A549 (cell line): ENCODE measurements at regions not wholly inside any gene's neighbourhood (a gene's known extent, or its start where the extent isn't known, plus 50 kb on each side); places are given as distances from the start of the nearest gene placed in this dataset.

Experiments
- ATAC-seq, 2 experiments: fragments of 200-7000 bp in 1 of 2; fragments of >200 bp in 1 of 2; cut with Nextera tagmentation in 1 of 2; cut with Tn5 transposase in 1 of 2; 3 replicates each; pipeline versions ENCODE4 v1.8.0 to v1.9.1; 2018 to 2020; ENCODE audit warnings: mild to moderate bottlenecking in 1 of 2, moderate library complexity in 1 of 2
- CTCF ChIA-PET: fragments of 300-600 bp; sonication (Branson Sonifier 250); formaldehyde crosslinking; extraction: SDS; loops from one replicate; lab custom pipeline; 2021; ENCODE audit warnings: antibody characterized with exemption, inconsistent platforms; lab: Yijun Ruan, JAX
- POLR2A ChIA-PET: fragments of 350-600 bp; formaldehyde crosslinking; extraction: SDS; loops from one replicate; lab custom pipeline; 2021; ENCODE audit warnings: antibody characterized with exemption, inconsistent platforms; lab: Yijun Ruan, JAX
- DNase-seq, 2 experiments: peaks; one replicate each; pipeline versions ENCODE4 v3.0.0 to v3.0.0-alpha.2; 2011 to 2016; ENCODE audit warnings: low read depth in 1 of 2, low spot score in 1 of 2
- FAIRE-seq: peaks from 2 replicates; lab custom pipeline; 2011; peaks lifted over from hg19 to GRCh38; lab: Jason Lieb, UNC
- H3K27ac ChIP-seq, 2 experiments: fragments of >200 bp; sonication (Bioruptor Twin); formaldehyde crosslinking; 3 replicates each; pipeline ENCODE4 v1.5.1; 2016 to 2017
- H3K4me1 ChIP-seq: fragments of >200 bp; sonication (Bioruptor Twin); formaldehyde crosslinking; 3 replicates; pipeline ENCODE4 v1.6.1; 2016
- H3K4me2 ChIP-seq: fragments of >200 bp; sonication (Bioruptor Twin); formaldehyde crosslinking; 3 replicates; pipeline ENCODE4 v1.6.1; 2016
- H3K4me3 ChIP-seq: fragments of >200 bp; sonication (Bioruptor Twin); formaldehyde crosslinking; 3 replicates; pipeline ENCODE4 v1.5.1; 2016
- H3K9me3 ChIP-seq: fragments of >200 bp; sonication (Bioruptor Twin); formaldehyde crosslinking; 3 replicates; pipeline ENCODE4 v1.6.1; 2016
- BCL3 ChIP-seq: fragments of >200 bp; sonication (Bioruptor Twin); formaldehyde crosslinking; IDR thresholded peaks from 3 replicates; pipeline ENCODE4 v1.6.1; 2016
- CHD2 ChIP-seq: fragments of 150-350 bp; IDR thresholded peaks from 2 replicates; pipeline ENCODE4 v1.6.1; 2014; ENCODE audit warnings: low read length; ENCODE audit not compliant: partially characterized antibody
- CHD4 ChIP-seq: fragments of 200-600 bp; sonication (generic); IDR thresholded peaks from 2 replicates; pipeline ENCODE4 v1.6.1; 2016; ENCODE audit warnings: antibody characterized with exemption, mild to moderate bottlenecking, borderline replicate concordance
- EHF ChIP-seq: fragments of 250-450 bp; sonication (Bioruptor Pico); IDR thresholded peaks from 2 replicates; pipeline ENCODE4 v1.5.0; 2020; ENCODE audit warnings: mild to moderate bottlenecking
- EHMT2 ChIP-seq: fragments of 200-600 bp; sonication (generic); IDR thresholded peaks from 2 replicates; pipeline ENCODE4 v1.6.1; 2016; ENCODE audit warnings: antibody characterized with exemption, low read depth, mild to moderate bottlenecking, moderate library complexity
- FOXS1 ChIP-seq: fragments of 250-450 bp; sonication (Bioruptor Pico); IDR thresholded peaks from 2 replicates; pipeline ENCODE4 v1.5.0; 2020; ENCODE audit warnings: mild to moderate bottlenecking, moderate library complexity
- GATA3 ChIP-seq: IDR thresholded peaks from 2 replicates; pipeline ENCODE4 v1.6.1; 2012; ENCODE audit warnings: borderline replicate concordance
- HEYL ChIP-seq: fragments of 250-450 bp; sonication (Bioruptor Pico); IDR thresholded peaks from 2 replicates; pipeline ENCODE4 v1.8.0; 2021; ENCODE audit warnings: mild to moderate bottlenecking, moderate library complexity
- HOXA7 ChIP-seq: fragments of 250-450 bp; sonication (Bioruptor Pico); IDR thresholded peaks from 2 replicates; pipeline ENCODE4 v1.5.0; 2020; ENCODE audit warnings: mild to moderate bottlenecking, moderate library complexity
- KDM1A ChIP-seq: fragments of 200-600 bp; sonication (generic); IDR thresholded peaks from 2 replicates; pipeline ENCODE4 v1.6.1; 2016; ENCODE audit warnings: low read depth, mild to moderate bottlenecking
- MAFK ChIP-seq: fragments of 450-650 bp; IDR thresholded peaks from 2 replicates; pipeline ENCODE4 v1.6.1; 2014; ENCODE audit not compliant: partially characterized antibody
- MYC ChIP-seq: IDR thresholded peaks from 2 replicates; pipeline ENCODE4 v1.6.1; 2012; ENCODE audit warnings: mild to moderate bottlenecking, inconsistent platforms, low read length, improper control_type of control experiment, borderline replicate concordance
- NFE2L2 ChIP-seq: fragments of 150-350 bp; conservative IDR thresholded peaks from 2 replicates; pipeline ENCODE4 v1.6.1; 2014; ENCODE audit warnings: low read length
- NR3C1 ChIP-seq: fragments of >200 bp; sonication (Bioruptor Twin); formaldehyde crosslinking; IDR thresholded peaks from 3 replicates; pipeline ENCODE4 v1.6.1; 2017
- POLR2A ChIP-seq: IDR thresholded peaks from 2 replicates; pipeline ENCODE4 v1.6.1; 2012; ENCODE audit warnings: mild to moderate bottlenecking, low read length
- RAD21 ChIP-seq, 2 experiments: fragments of >200 bp in 1 of 2; sonication (Bioruptor Twin) in 1 of 2; formaldehyde crosslinking in 1 of 2; IDR thresholded peaks in 1 of 2; conservative IDR thresholded peaks in 1 of 2; 2 replicates in 1 of 2; 3 replicates in 1 of 2; pipeline ENCODE4 v1.6.1; 2012 to 2018; ENCODE audit warnings: inconsistent platforms in 1 of 2
- SREBF2 ChIP-seq: fragments of 450-650 bp; IDR thresholded peaks from 2 replicates; pipeline ENCODE4 v1.6.1; 2014; ENCODE audit warnings: mild to moderate bottlenecking, moderate library complexity
- ZFP36 ChIP-seq: fragments of 450-650 bp; IDR thresholded peaks from 2 replicates; pipeline ENCODE4 v1.6.1; 2014; ENCODE audit warnings: borderline replicate concordance; ENCODE audit not compliant: partially characterized antibody
- WGBS: methylation state at CpG from one replicate; pipeline ENCODE4 v1.1.6; 2017; ENCODE audit errors: missing lambda C conversion rate; 5-methylcytosine and 5-hydroxymethylcytosine counted together
- TF ChIP-seq, protein P1 (sequence below): fragments of 150-350 bp; IDR thresholded peaks from 2 replicates; pipeline ENCODE4 v1.6.1; 2014; ENCODE audit warnings: low read depth, mild to moderate bottlenecking, low read length
- TF ChIP-seq, protein P2 (sequence below): IDR thresholded peaks from 2 replicates; pipeline ENCODE4 v1.6.1; 2012; ENCODE audit warnings: low read depth, borderline replicate concordance

GRCh38 chr21:28234326-28234725, 758.4 kb downstream of the LTN1 start:
- POLR2A ChIA-PET: no interaction called here
- CTCF ChIA-PET: no interaction called here
- Histone ChIP-seq H3K4me1 (no peaks in the 10 kb centered on the region), H3K27ac (no peak overlapping the region), H3K9me3 (no peaks in the 10 kb centered on the region), H3K4me2 (no peak overlapping the region), H3K4me3 (no peak overlapping the region)
- WGBS: 8% methylated on average over 2 of the region's 5 CpGs
- FAIRE-seq: no peak
- no peak for TF ChIP-seq SREBF2
- no peak for TF ChIP-seq ZFP36
- no peak for TF ChIP-seq CHD2
- no peak for TF ChIP-seq GATA3
- TF ChIP-seq KDM1A: no peak
- TF ChIP-seq FOXS1 (CRISPR knock-in tag): no peak
- TF ChIP-seq EHMT2: no peak
- TF ChIP-seq HOXA7 (CRISPR knock-in tag): no peak
- TF ChIP-seq BCL3: no peak
- TF ChIP-seq NFE2L2: no peak
- TF ChIP-seq RAD21 (conservative IDR thresholded peaks at IDR 0.05 in 1 of 2, IDR thresholded peaks at IDR 0.05 in 1 of 2): no peak
- TF ChIP-seq MYC: no peak
- DNase-seq: no peak
- ATAC-seq: no peak

GRCh38 chr21:28233536-28234220, 759.0 kb downstream of the LTN1 start:
- ATAC-seq: no peak
- Histone ChIP-seq H3K9me3 (no peaks in the 10 kb centered on the region), H3K4me2 (no peak overlapping the region), H3K4me3 (no peak overlapping the region), H3K4me1 (no peaks in the 10 kb centered on the region), H3K27ac (no peak overlapping the region)
- ChIA-PET CTCF (no interaction called here), POLR2A (no interaction called here)
- WGBS: 32% methylated on average over 9 of the region's 9 CpGs
- no peak for TF ChIP-seq HEYL (CRISPR knock-in tag)
- no peak for TF ChIP-seq RAD21 (conservative IDR thresholded peaks at IDR 0.05 in 1 of 2, IDR thresholded peaks at IDR 0.05 in 1 of 2)
- no peak for TF ChIP-seq FOXS1 (CRISPR knock-in tag)
- no peak for TF ChIP-seq MAFK
- TF ChIP-seq, protein P1, sequence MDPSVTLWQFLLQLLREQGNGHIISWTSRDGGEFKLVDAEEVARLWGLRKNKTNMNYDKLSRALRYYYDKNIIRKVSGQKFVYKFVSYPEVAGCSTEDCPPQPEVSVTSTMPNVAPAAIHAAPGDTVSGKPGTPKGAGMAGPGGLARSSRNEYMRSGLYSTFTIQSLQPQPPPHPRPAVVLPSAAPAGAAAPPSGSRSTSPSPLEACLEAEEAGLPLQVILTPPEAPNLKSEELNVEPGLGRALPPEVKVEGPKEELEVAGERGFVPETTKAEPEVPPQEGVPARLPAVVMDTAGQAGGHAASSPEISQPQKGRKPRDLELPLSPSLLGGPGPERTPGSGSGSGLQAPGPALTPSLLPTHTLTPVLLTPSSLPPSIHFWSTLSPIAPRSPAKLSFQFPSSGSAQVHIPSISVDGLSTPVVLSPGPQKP: no peak
- no peak for TF ChIP-seq CHD4
- no peak for TF ChIP-seq HOXA7 (CRISPR knock-in tag)
- TF ChIP-seq EHF (CRISPR knock-in tag): no peak
- TF ChIP-seq, protein P2, sequence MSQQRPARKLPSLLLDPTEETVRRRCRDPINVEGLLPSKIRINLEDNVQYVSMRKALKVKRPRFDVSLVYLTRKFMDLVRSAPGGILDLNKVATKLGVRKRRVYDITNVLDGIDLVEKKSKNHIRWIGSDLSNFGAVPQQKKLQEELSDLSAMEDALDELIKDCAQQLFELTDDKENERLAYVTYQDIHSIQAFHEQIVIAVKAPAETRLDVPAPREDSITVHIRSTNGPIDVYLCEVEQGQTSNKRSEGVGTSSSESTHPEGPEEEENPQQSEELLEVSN: no peak
- no peak for TF ChIP-seq POLR2A
- DNase-seq: no peak
- no peak for FAIRE-seq

DNA sequence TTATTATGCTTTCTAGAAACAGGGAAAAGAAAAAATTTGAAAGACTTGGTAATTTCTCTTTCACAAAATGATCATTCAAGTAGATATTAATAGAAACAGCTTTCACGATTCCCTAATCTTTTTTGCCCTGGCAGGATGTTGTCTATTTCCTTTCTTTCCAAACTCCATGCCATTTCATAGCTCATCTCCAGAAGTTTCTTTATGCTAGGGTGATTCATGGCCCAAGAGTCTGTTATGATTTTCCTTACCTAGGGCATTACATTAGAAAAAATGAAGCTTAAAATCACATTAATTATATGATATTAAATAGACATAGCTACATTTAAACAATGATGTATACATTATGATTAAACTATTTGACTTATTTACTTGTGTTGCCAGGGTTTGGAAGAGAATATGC, 762.1 kb downstream of the LTN1 start:
- Histone ChIP-seq H3K27ac (no peak overlapping the region), H3K4me3 (no peak overlapping the region), H3K4me1 (no peaks in the 10 kb centered on the region), H3K4me2 (no peak overlapping the region), H3K9me3 (no peaks in the 10 kb centered on the region)
- 11% methylated on average over 1 of the region's 1 CpG for WGBS
- POLR2A ChIA-PET: no interaction called here
- CTCF ChIA-PET: no interaction called here
- ATAC-seq (no peak), FAIRE-seq (no peak), DNase-seq (no peak)
- no peak for TF ChIP-seq NR3C1
